Stimulated activated CD4-positive, alpha-beta T cell treated with anti-CD3 and anti-CD28 coated beads, Interleukin-1b, Interleukin-23, amount 100 ng/mL, for 4 hours (primary cell): ENCODE measurements at regions not wholly inside any gene's neighbourhood (a gene's known extent, or its start where the extent isn't known, plus 50 kb on each side); places are given as distances from the start of the nearest gene placed in this dataset.

Experiments used
- DNase-seq, 2 donors: peaks; one replicate each; pipeline ENCODE4 v3.0.0-alpha.2; 2020; ENCODE audit warnings: low read depth in 2 of 2

GRCh38 chr2:205937211-205937610 is 148.8 kb downstream of the INO80D start:
- no peak for DNase-seq

GRCh38 chr2:205936446-205936845 is 149.5 kb downstream of the INO80D start:
- no peak for DNase-seq

- no peak for DNase-seq
Measured at GRCh38 chr2:205934443-205934842, 151.5 kb downstream of the INO80D start.

GRCh38 chr2:205932861-205933260 is 153.1 kb downstream of the INO80D start:
- no peak for DNase-seq

- no peak for DNase-seq
Measured at GRCh38 chr2:205931388-205931787, 154.6 kb downstream of the INO80D start.

GRCh38 chr2:205930209-205930608 is 155.8 kb downstream of the INO80D start:
- DNase-seq = no peak

- no peak for DNase-seq
Measured at GRCh38 chr2:205929246-205929942, 156.6 kb downstream of the INO80D start.

- DNase-seq = peak; percentile 59 to 70
Measured at GRCh38 chr2:205925373-205926337, 160.3 kb downstream of the INO80D start.

GRCh38 chr2:205924676-205925075 is 161.3 kb downstream of the INO80D start:
- no peak for DNase-seq

- DNase-seq = no peak
Measured at GRCh38 chr2:205915130-205915524, 170.8 kb downstream of the INO80D start.

GRCh38 chr2:205914213-205915129 is 171.5 kb downstream of the INO80D start:
- no peak for DNase-seq

- no peak for DNase-seq
Measured at GRCh38 chr2:205913668-205914067, 172.3 kb downstream of the INO80D start.

- DNase-seq = no peak
Measured at GRCh38 chr2:205911306-205911705, 174.7 kb downstream of the INO80D start.

- DNase-seq = no peak
Measured at GRCh38 chr2:205909184-205909572, 176.8 kb downstream of the INO80D start.

GRCh38 chr2:205908212-205909183 is 177.5 kb downstream of the INO80D start:
- DNase-seq = no peak

- DNase-seq = no peak
Measured at GRCh38 chr2:205906419-205906818, 179.6 kb downstream of the INO80D start.

- DNase-seq = no peak
Measured at GRCh38 chr2:205905576-205905975, 180.4 kb downstream of the INO80D start.

- no peak for DNase-seq
Measured at GRCh38 chr2:205904873-205905272, 181.1 kb downstream of the INO80D start.

- no peak for DNase-seq
Measured at GRCh38 chr2:205903549-205904129, 182.3 kb downstream of the INO80D start.

GRCh38 chr2:205902900-205903237 is 183.1 kb downstream of the INO80D start:
- DNase-seq = no peak
